H1 (cell line): ENCODE measurements at regions not wholly inside any gene's neighbourhood (a gene's known extent, or its start where the extent isn't known, plus 50 kb on each side); places are given as distances from the start of the nearest gene placed in this dataset.

ENCODE experiments used
- CTCF ChIA-PET: fragments of 300-600 bp; sonication (Branson Sonifier 250); formaldehyde crosslinking; loops from one replicate; lab custom pipeline; 2021; ENCODE audit not compliant: partially characterized antibody; lab: Charles Lee
- POLR2A ChIA-PET: fragments of 300-600 bp; sonication (Branson Sonifier 250); formaldehyde crosslinking; loops from one replicate; lab custom pipeline; 2021; ENCODE audit warnings: inconsistent platforms; ENCODE audit not compliant: partially characterized antibody; lab: Charles Lee
- DNase-seq, 2 experiments: peaks; one replicate each; pipeline versions ENCODE4 v3.0.0 to v3.0.0-alpha.2; 2010 to 2022; ENCODE audit warnings: low spot score in 2 of 2, low read depth in 1 of 2, mixed read lengths in 1 of 2
- FAIRE-seq: peaks from 2 replicates; lab custom pipeline; 2011; peaks lifted over from hg19 to GRCh38; lab: Jason Lieb, UNC
- H2AFZ ChIP-seq: 2 replicates; pipeline ENCODE4 v1.8.1; 2012; ENCODE audit warnings: low read length, inconsistent platforms
- H2AK5ac ChIP-seq: 2 replicates; pipeline ENCODE4 v1.6.1; 2013; ENCODE audit warnings: low read depth, low read length
- H2BK120ac ChIP-seq: replicated peaks from 2 replicates; pipeline ENCODE3; 2013; ENCODE audit warnings: low read depth, low read length, inconsistent platforms
- H2BK12ac ChIP-seq: 2 replicates; pipeline ENCODE4 v1.6.1; 2013; ENCODE audit warnings: low read depth, low read length
- H2BK15ac ChIP-seq: 2 replicates; pipeline ENCODE4 v1.6.1; 2013; ENCODE audit warnings: low read length
- H2BK20ac ChIP-seq: 2 replicates; pipeline ENCODE4 v1.6.1; 2013; ENCODE audit warnings: low read length
- H2BK5ac ChIP-seq: 2 replicates; pipeline ENCODE4 v1.6.1; 2013; ENCODE audit warnings: low read depth, low read length
- H3K14ac ChIP-seq: 2 replicates; pipeline ENCODE4 v1.6.1; 2013; ENCODE audit warnings: inconsistent platforms; ENCODE audit not compliant: insufficient read length
- H3K18ac ChIP-seq: 2 replicates; pipeline ENCODE4 v1.6.1; 2013; ENCODE audit warnings: low read length; ENCODE audit errors: extremely low read depth
- H3K23ac ChIP-seq: 2 replicates; pipeline ENCODE4 v1.6.1; 2013; ENCODE audit warnings: inconsistent platforms; ENCODE audit not compliant: insufficient read length
- H3K23me2 ChIP-seq: 2 replicates; pipeline ENCODE4 v1.6.1; 2013; ENCODE audit warnings: low read depth, low read length
- H3K27ac ChIP-seq: 2 replicates; pipeline ENCODE4 v1.6.1; 2011; ENCODE audit warnings: low read depth, low read length, inconsistent platforms
- H3K27me3 ChIP-seq, 4 experiments: replicated peaks in 1 of 4; 1 replicate in 1 of 4; 2 replicates in 3 of 4; pipeline versions ENCODE4 v1.6.1 to v1.8.1; 2011 to 2013; ENCODE audit warnings: low read length in 3 of 4, mild to moderate bottlenecking in 3 of 4, inconsistent platforms in 2 of 4, mixed read lengths in 2 of 4, moderate library complexity in 1 of 4; ENCODE audit not compliant: control insufficient read depth in 3 of 4, insufficient read depth in 3 of 4; ENCODE audit errors: extremely low read depth in 1 of 4
- H3K36me3 ChIP-seq, 4 experiments: 2 replicates each; pipeline versions ENCODE4 v1.6.1 to v1.8.1; 2011 to 2013; ENCODE audit warnings: mild to moderate bottlenecking in 4 of 4, low read length in 3 of 4, moderate library complexity in 2 of 4, control low read depth in 1 of 4, inconsistent platforms in 1 of 4; ENCODE audit not compliant: insufficient read depth in 4 of 4, control insufficient read depth in 2 of 4
- H3K4ac ChIP-seq: replicated peaks from 2 replicates; pipeline ENCODE3; 2013; ENCODE audit warnings: low read length, low read depth, mixed read lengths, inconsistent platforms; ENCODE audit not compliant: insufficient read length
- H3K4me1 ChIP-seq, 4 experiments: replicated peaks in 1 of 4; 1 replicate in 1 of 4; 2 replicates in 3 of 4; pipeline versions ENCODE4 v1.6.1 to v1.8.1; 2011 to 2013; ENCODE audit warnings: low read length in 3 of 4, inconsistent platforms in 2 of 4, mixed read lengths in 1 of 4; ENCODE audit not compliant: insufficient read depth in 4 of 4, control insufficient read depth in 3 of 4
- H3K4me2 ChIP-seq, 2 experiments: 2 replicates each; pipeline versions ENCODE4 v1.6.1 to v1.8.1; 2011 to 2013; ENCODE audit warnings: low read depth in 2 of 2, low read length in 2 of 2, control low read depth in 1 of 2, inconsistent platforms in 1 of 2, mild to moderate bottlenecking in 1 of 2; ENCODE audit not compliant: insufficient read depth in 1 of 2
- H3K4me3 ChIP-seq, 4 experiments: fragments of 200-600, 300-600 bp in 1 of 4; sonication (generic), shearing (Covaris generic), sonication (Bioruptor Twin) in 1 of 4; 2 replicates each; pipeline versions ENCODE4 v1.5.1 to v1.8.1; 2011 to 2016; ENCODE audit warnings: low read length in 4 of 4, low read depth in 3 of 4, control low read depth in 2 of 4, inconsistent platforms in 2 of 4, mild to moderate bottlenecking in 2 of 4, mixed read lengths in 1 of 4, moderate library complexity in 1 of 4; ENCODE audit not compliant: insufficient read depth in 2 of 4; ENCODE audit errors: extremely low read depth in 1 of 4
- H3K56ac ChIP-seq: replicated peaks from 2 replicates; pipeline ENCODE3; 2013; ENCODE audit warnings: low read depth, mild to moderate bottlenecking, mixed read lengths, low read length, inconsistent platforms; ENCODE audit not compliant: insufficient read length
- H3K79me1 ChIP-seq: 2 replicates; pipeline ENCODE4 v1.6.1; 2013; ENCODE audit warnings: low read depth, low read length, control low read depth
- H3K79me2 ChIP-seq, 2 experiments: 2 replicates each; pipeline versions ENCODE4 v1.6.1 to v1.8.1; 2012 to 2013; ENCODE audit warnings: low read length in 2 of 2, mild to moderate bottlenecking in 2 of 2, inconsistent platforms in 1 of 2; ENCODE audit not compliant: insufficient read depth in 2 of 2, control insufficient read depth in 1 of 2
- H3K9ac ChIP-seq, 4 experiments: replicated peaks in 1 of 4; 1 replicate in 1 of 4; 2 replicates in 3 of 4; pipeline versions ENCODE4 v1.6.1 to v1.8.1; 2011 to 2013; ENCODE audit warnings: low read depth in 3 of 4, low read length in 3 of 4, control low read depth in 2 of 4, mild to moderate bottlenecking in 2 of 4, moderate library complexity in 2 of 4, inconsistent platforms in 1 of 4; ENCODE audit errors: extremely low read depth in 1 of 4
- H3K9me3 ChIP-seq, 2 experiments: 2 replicates each; pipeline versions ENCODE4 v1.6.1 to v1.8.1; 2012 to 2013; ENCODE audit warnings: mild to moderate bottlenecking in 2 of 2, moderate library complexity in 2 of 2, control low read depth in 1 of 2, inconsistent platforms in 1 of 2, low read depth in 1 of 2, low read length in 1 of 2, mixed read lengths in 1 of 2; ENCODE audit not compliant: insufficient read depth in 2 of 2
- H4K20me1 ChIP-seq, 2 experiments: replicated peaks in 1 of 2; 2 replicates each; pipeline versions ENCODE3 to v1.8.1; 2011 to 2013; ENCODE audit warnings: inconsistent platforms in 2 of 2, low read length in 2 of 2, mild to moderate bottlenecking in 1 of 2; ENCODE audit not compliant: insufficient read depth in 2 of 2, control insufficient read depth in 1 of 2
- H4K5ac ChIP-seq: 2 replicates; pipeline ENCODE4 v1.6.1; 2013; ENCODE audit warnings: low read length, low read depth, mixed read lengths, inconsistent platforms; ENCODE audit not compliant: insufficient read length
- H4K8ac ChIP-seq: 2 replicates; pipeline ENCODE4 v1.8.0; 2013; ENCODE audit warnings: mild to moderate bottlenecking, moderate library complexity, low read length, inconsistent platforms; ENCODE audit not compliant: insufficient read depth; ENCODE audit errors: extremely low read depth
- H4K91ac ChIP-seq: replicated peaks from 2 replicates; pipeline ENCODE3; 2013; ENCODE audit warnings: low read length, mixed read lengths, inconsistent platforms; ENCODE audit not compliant: insufficient read length
- CEBPB ChIP-seq: IDR thresholded peaks from 2 replicates; pipeline ENCODE4 v1.6.1; 2012; ENCODE audit warnings: low read depth, low read length
- CHD1 ChIP-seq: IDR thresholded peaks from 2 replicates; pipeline ENCODE4 v1.6.1; 2012; ENCODE audit warnings: low read depth, low read length, improper control_type of control experiment
- CTBP2 ChIP-seq: IDR thresholded peaks from 2 replicates; pipeline ENCODE4 v1.7.0; 2011; ENCODE audit warnings: borderline replicate concordance, mild to moderate bottlenecking, moderate library complexity, mixed read lengths, low read length; ENCODE audit not compliant: insufficient read depth, insufficient read length
- E2F6 ChIP-seq: IDR thresholded peaks from 2 replicates; pipeline ENCODE4 v1.6.1; 2012; ENCODE audit warnings: inconsistent platforms
- EZH2 ChIP-seq: fragments of 200-600 bp; sonication (generic); IDR thresholded peaks from 2 replicates; pipeline ENCODE4 v1.7.1; 2012; ENCODE audit warnings: low read depth, mild to moderate bottlenecking, moderate library complexity, low read length, inconsistent platforms; ENCODE audit not compliant: severe bottlenecking
- HDAC6 ChIP-seq: IDR thresholded peaks from one replicate; pipeline ENCODE4 v1.7.1; 2012; ENCODE audit warnings: low read depth, mild to moderate bottlenecking, inconsistent platforms, low read length, moderate library complexity
- KDM4A ChIP-seq: IDR thresholded peaks from one replicate; pipeline ENCODE4 v1.7.1; 2012; ENCODE audit warnings: low read depth, mild to moderate bottlenecking, moderate library complexity, low read length, inconsistent platforms; ENCODE audit not compliant: severe bottlenecking
- MAFK ChIP-seq: IDR thresholded peaks from 2 replicates; pipeline ENCODE4 v1.6.1; 2012; ENCODE audit warnings: low read depth, mild to moderate bottlenecking, improper control_type of control experiment, low read length
- NANOG ChIP-seq: IDR thresholded peaks from 2 replicates; pipeline ENCODE4 v1.6.1; 2011; ENCODE audit warnings: low read length, low read depth, mild to moderate bottlenecking, inconsistent platforms; ENCODE audit not compliant: insufficient read depth, poor library complexity, severe bottlenecking
- SUZ12 ChIP-seq: fragments of 200-600 bp; sonication (generic); IDR thresholded peaks from 2 replicates; pipeline ENCODE4 v1.6.1; 2012; ENCODE audit warnings: mild to moderate bottlenecking, inconsistent platforms, low read length, moderate library complexity, mixed read lengths
- TEAD4 ChIP-seq: IDR thresholded peaks from 2 replicates; pipeline ENCODE4 v1.6.1; 2012; ENCODE audit warnings: low read depth, low read length, inconsistent platforms, mixed read lengths
- WGBS, 2 experiments: shearing (Covaris generic) in 1 of 2; methylation state at CpG; one replicate each; pipeline versions ENCODE4 v1.1.6 to v1.1.7; 2013 to 2015; ENCODE audit warnings: low lambda C conversion rate in 2 of 2, mixed read lengths in 2 of 2, inconsistent platforms in 1 of 2, low coverage in 1 of 2, missing lambda C conversion rate in 1 of 2; ENCODE audit not compliant: insufficient replicate concordance in 2 of 2, insufficient coverage in 1 of 2, insufficient read length in 1 of 2; ENCODE audit errors: extremely low coverage in 1 of 2, missing lambda C conversion rate in 1 of 2; 5-methylcytosine and 5-hydroxymethylcytosine counted together

GRCh38 chr16:17526956-17527937, 56.5 kb upstream of the XYLT1 start:
- Histone ChIP-seq H3K27me3 (no peaks in the 10 kb centered on the region; a peak in 1 of 7 replicates), H2BK12ac (no peak overlapping the region), H3K23ac (no peak overlapping the region), H2AFZ (no peak overlapping the region; the same call in 1 of the 2 replicates), H3K79me1 (no peaks in the 10 kb centered on the region), H4K20me1 (no peaks in the 10 kb centered on the region), H3K18ac (no peak overlapping the region), H2AK5ac (no peak overlapping the region), H3K56ac (no peak overlapping the region), H3K36me3 (no peaks in the 10 kb centered on the region), H3K14ac (no peak overlapping the region), H4K91ac (no peak overlapping the region), H4K8ac (no peak overlapping the region), H3K4ac (no peak overlapping the region), H2BK15ac (no peak overlapping the region), H3K4me1 (no peaks in the 10 kb centered on the region), H3K23me2 (no peaks in the 10 kb centered on the region), H3K4me3 (no peak overlapping the region), H3K79me2 (no peaks in the 10 kb centered on the region), H3K9ac (no peak overlapping the region), H3K4me2 (no peak overlapping the region), H3K27ac (no peak overlapping the region), H2BK5ac (no peak overlapping the region), H2BK120ac (no peak overlapping the region), H4K5ac (no peak overlapping the region), H3K9me3 (peaks cover 4 to 8% of the 10 kb centered on the region in 2 experiments; a peak in 2 of 4 replicates), H2BK20ac (no peak overlapping the region)
- DNase-seq (no peak), FAIRE-seq (no peak)
- WGBS, 2 experiments = 85% methylated on average over 4 of the region's 4 CpGs; no CpG with 5 or more reads in 1 of the 2 experiments
- POLR2A ChIA-PET = interaction anchor here (0.8 kb wide), 1 partner anchor 12 kb away, joined by 3 read pairs; no protein-coding TSS in a partner anchor
- CTCF ChIA-PET = interaction anchor here (0.8 to 1.0 kb wide), 3 partner anchors 9 to 299 kb away, joined by 3 to 4 read pairs (median 3); no protein-coding TSS in a partner anchor
- TF ChIP-seq HDAC6 (no peak), CEBPB (no peak), E2F6 (no peak), CTBP2 (no peak), EZH2 (no peak), CHD1 (no peak), TEAD4 (no peak), NANOG (no peak), SUZ12 (no peak), MAFK (no peak), KDM4A (no peak)
